Transverse colon (tissue), 4 donors: ENCODE measurements at regions not wholly inside any gene's neighbourhood (a gene's known extent, or its start where the extent isn't known, plus 50 kb on each side); places are given as distances from the start of the nearest gene placed in this dataset.

Source experiments
- POLR2A ChIP-seq: fragments of 450-650 bp; IDR thresholded peaks from one replicate; pipeline ENCODE4 v1.6.1; 2016; ENCODE audit warnings: antibody characterized with exemption, mild to moderate bottlenecking, moderate library complexity
- POLR2AphosphoS5 ChIP-seq, 3 donors: sonication (generic); formaldehyde crosslinking; IDR thresholded peaks; one replicate each; pipeline ENCODE4 v1.6.1; 2016; ENCODE audit warnings: antibody characterized with exemption in 3 of 3
- TF ChIP-seq, protein P1 (sequence below), 5 experiments: fragments of 200-600 bp in 3 of 5; fragments of 450-650 bp in 2 of 5; sonication (generic) in 3 of 5; IDR thresholded peaks; 1 replicate in 2 of 5; 2 replicates in 3 of 5; pipeline ENCODE4 v1.5.1; 2016 to 2017; ENCODE audit warnings: antibody characterized with exemption in 5 of 5, inconsistent platforms in 3 of 5, mild to moderate bottlenecking in 2 of 5, moderate library complexity in 1 of 5

DNA sequence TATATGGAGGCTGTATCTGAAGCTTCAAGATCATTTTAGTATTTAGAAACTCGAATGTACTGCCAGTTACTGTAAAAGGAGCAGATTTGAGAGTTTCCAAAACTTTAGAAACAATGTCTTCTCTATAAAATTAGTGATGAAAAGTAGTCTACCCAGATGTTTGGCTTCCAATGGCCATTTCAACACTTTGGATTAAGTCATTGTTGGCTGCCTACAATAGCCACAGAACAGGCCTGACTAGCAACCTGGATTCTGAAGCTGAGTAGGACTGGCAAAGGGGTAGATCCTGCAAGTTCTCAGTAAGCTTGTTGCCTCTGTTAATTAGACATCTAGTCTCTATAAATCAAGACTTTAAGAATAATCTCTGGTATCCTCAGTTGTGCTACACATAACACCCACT is 239.0 kb upstream of the KCNMB2 start:
- TF ChIP-seq POLR2A (no peak), POLR2AphosphoS5 (IDR thresholded peaks at IDR 0.05) (no peak)
- TF ChIP-seq, protein P1, sequence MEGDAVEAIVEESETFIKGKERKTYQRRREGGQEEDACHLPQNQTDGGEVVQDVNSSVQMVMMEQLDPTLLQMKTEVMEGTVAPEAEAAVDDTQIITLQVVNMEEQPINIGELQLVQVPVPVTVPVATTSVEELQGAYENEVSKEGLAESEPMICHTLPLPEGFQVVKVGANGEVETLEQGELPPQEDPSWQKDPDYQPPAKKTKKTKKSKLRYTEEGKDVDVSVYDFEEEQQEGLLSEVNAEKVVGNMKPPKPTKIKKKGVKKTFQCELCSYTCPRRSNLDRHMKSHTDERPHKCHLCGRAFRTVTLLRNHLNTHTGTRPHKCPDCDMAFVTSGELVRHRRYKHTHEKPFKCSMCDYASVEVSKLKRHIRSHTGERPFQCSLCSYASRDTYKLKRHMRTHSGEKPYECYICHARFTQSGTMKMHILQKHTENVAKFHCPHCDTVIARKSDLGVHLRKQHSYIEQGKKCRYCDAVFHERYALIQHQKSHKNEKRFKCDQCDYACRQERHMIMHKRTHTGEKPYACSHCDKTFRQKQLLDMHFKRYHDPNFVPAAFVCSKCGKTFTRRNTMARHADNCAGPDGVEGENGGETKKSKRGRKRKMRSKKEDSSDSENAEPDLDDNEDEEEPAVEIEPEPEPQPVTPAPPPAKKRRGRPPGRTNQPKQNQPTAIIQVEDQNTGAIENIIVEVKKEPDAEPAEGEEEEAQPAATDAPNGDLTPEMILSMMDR (IDR thresholded peaks at IDR 0.05), result no peak
